ENCODE measurements at regions not wholly inside any gene's neighbourhood (a gene's known extent, or its start where the extent isn't known, plus 50 kb on each side); places are given as distances from the start of the nearest gene placed in this dataset.

- TF ChIP-seq GATA2 (IDR thresholded peaks at IDR 0.05; ENCODE audit: low read depth, low read length) = no peak
- TF ChIP-seq GATA3 (IDR thresholded peaks at IDR 0.05; ENCODE audit: low read depth, low read length) = no peak
Measured at GRCh38 chr13:80037505-80037888, 303.4 kb downstream of the SPRY2 start.
